Gastrocnemius medialis (tissue), 4 donors: ENCODE measurements at regions not wholly inside any gene's neighbourhood (a gene's known extent, or its start where the extent isn't known, plus 50 kb on each side); places are given as distances from the start of the nearest gene placed in this dataset.
A peak's percentile ranks its signal among the peaks of the same experiment; 100 is the strongest.

Source experiments
- ATAC-seq, 2 donors: fragments of 150-250 bp; one replicate each; pipeline ENCODE4 v1.9.1; 2016
- DNase-seq, 2 donors: peaks; one replicate each; pipeline ENCODE4 v3.0.0-alpha.2; 2019
- H3K27ac ChIP-seq, 4 donors: fragments of 200-600 bp; sonication (generic); 1 replicate in 1 of 4; 2 replicates in 3 of 4; pipeline ENCODE4 v1.5.1; 2016 to 2018; ENCODE audit warnings: mild to moderate bottlenecking in 2 of 4, moderate library complexity in 1 of 4
- H3K27me3 ChIP-seq, 3 donors: fragments of 200-600 bp; sonication (generic) in 2 of 3; 1 replicate in 1 of 3; 2 replicates in 2 of 3; pipeline versions ENCODE4 v1.5.1 to v1.6.0; 2016 to 2019; ENCODE audit warnings: mild to moderate bottlenecking in 1 of 3, moderate library complexity in 1 of 3
- H3K36me3 ChIP-seq, 2 donors: fragments of 200-600 bp; sonication (generic) in 1 of 2; one replicate each; pipeline ENCODE4 v1.5.1; 2017 to 2018
- H3K4me1 ChIP-seq, 2 donors: fragments of 200-600 bp; sonication (generic) in 1 of 2; one replicate each; pipeline ENCODE4 v1.5.1; 2016 to 2017; ENCODE audit warnings: mild to moderate bottlenecking in 2 of 2
- H3K4me3 ChIP-seq, 4 donors: fragments of 200-600 bp; sonication (generic) in 3 of 4; 1 replicate in 1 of 4; 2 replicates in 3 of 4; pipeline ENCODE4 v1.5.1; 2016 to 2019; ENCODE audit warnings: mild to moderate bottlenecking in 2 of 4
- H3K9me3 ChIP-seq, 3 donors: fragments of 200-600 bp; sonication (generic) in 2 of 3; 1 replicate in 1 of 3; 2 replicates in 2 of 3; pipeline ENCODE4 v1.5.1; 2016 to 2019
- POLR2A ChIP-seq, 2 donors: fragments of 450-650 bp; IDR thresholded peaks; one replicate each; pipeline ENCODE4 v1.6.1; 2017; ENCODE audit warnings: antibody characterized with exemption in 2 of 2, mild to moderate bottlenecking in 2 of 2, moderate library complexity in 2 of 2
- in situ Hi-C, 4 donors: fragments of 200-750 bp; cut with MboI; loops; one replicate each; pipeline versions ENCODE4 v1.15.0 to v1.8.0; 2017; ENCODE audit warnings: low sequenced_read_pairs in 4 of 4
- intact Hi-C: fragments of 100-400 bp; cut with DNase I; formaldehyde crosslinking; loops from one replicate; pipeline ENCODE4 v1.15.1; 2023; ENCODE audit warnings: low total_unique reads
- TF ChIP-seq, protein P1 (sequence below), 5 experiments: fragments of 450-650 bp in 3 of 5; fragments of 200-600 bp in 2 of 5; sonication (generic) in 2 of 5; IDR thresholded peaks in 4 of 5; conservative IDR thresholded peaks in 1 of 5; 1 replicate in 4 of 5; 2 replicates in 1 of 5; pipeline ENCODE4 v1.5.1; 2016 to 2019; ENCODE audit warnings: antibody characterized with exemption in 5 of 5, mild to moderate bottlenecking in 3 of 5, moderate library complexity in 3 of 5

DNA sequence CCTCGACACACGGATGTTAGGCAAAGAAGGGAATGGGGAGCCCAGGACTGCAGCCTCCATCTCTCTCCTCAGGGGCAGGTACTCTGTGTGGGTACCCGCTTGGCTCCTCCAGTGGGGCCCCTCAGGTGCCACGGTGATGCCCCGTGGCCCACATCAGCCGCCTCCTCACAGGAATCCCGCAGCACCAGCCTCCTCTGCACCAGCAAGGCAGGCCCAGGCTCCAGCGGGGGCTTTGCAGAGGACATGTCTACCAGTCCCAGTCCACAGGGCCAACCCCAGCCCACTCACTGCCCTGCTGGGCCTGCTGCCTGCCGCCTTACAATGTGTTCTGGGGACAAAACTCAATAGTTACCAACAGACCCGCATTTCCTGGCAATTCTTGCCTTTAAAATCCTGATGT lies 61.6 kb upstream of the ADGRA1 start:
- intact Hi-C loops = no loop called here
- Histone ChIP-seq H3K9me3 (no peaks in the 10 kb centered on the region), H3K27me3 (peaks cover 12 to 32% (median 13%) of the 10 kb centered on the region in 3 donors), H3K27ac (no peak overlapping the region), H3K4me1 (no peaks in the 10 kb centered on the region), H3K36me3 (no peaks in the 10 kb centered on the region), H3K4me3 (no peak overlapping the region)
- TF ChIP-seq POLR2A (IDR thresholded peaks at IDR 0.05) = no peak
- TF ChIP-seq, protein P1, sequence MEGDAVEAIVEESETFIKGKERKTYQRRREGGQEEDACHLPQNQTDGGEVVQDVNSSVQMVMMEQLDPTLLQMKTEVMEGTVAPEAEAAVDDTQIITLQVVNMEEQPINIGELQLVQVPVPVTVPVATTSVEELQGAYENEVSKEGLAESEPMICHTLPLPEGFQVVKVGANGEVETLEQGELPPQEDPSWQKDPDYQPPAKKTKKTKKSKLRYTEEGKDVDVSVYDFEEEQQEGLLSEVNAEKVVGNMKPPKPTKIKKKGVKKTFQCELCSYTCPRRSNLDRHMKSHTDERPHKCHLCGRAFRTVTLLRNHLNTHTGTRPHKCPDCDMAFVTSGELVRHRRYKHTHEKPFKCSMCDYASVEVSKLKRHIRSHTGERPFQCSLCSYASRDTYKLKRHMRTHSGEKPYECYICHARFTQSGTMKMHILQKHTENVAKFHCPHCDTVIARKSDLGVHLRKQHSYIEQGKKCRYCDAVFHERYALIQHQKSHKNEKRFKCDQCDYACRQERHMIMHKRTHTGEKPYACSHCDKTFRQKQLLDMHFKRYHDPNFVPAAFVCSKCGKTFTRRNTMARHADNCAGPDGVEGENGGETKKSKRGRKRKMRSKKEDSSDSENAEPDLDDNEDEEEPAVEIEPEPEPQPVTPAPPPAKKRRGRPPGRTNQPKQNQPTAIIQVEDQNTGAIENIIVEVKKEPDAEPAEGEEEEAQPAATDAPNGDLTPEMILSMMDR (IDR thresholded peaks at IDR 0.05 in 4 of 5, conservative IDR thresholded peaks at IDR 0.05 in 1 of 5) = no peak
- in situ Hi-C loops = no loop called here
- ATAC-seq (no peak), DNase-seq (no peak)

- TF ChIP-seq, protein P1 (IDR thresholded peaks at IDR 0.05 in 4 of 5, conservative IDR thresholded peaks at IDR 0.05 in 1 of 5) = no peak
- TF ChIP-seq POLR2A (IDR thresholded peaks at IDR 0.05) = no peak
- DNase-seq (no peak), ATAC-seq (no peak)
- Histone ChIP-seq H3K27me3 (peaks cover 12 to 32% (median 13%) of the 10 kb centered on the region in 3 donors), H3K4me1 (no peaks in the 10 kb centered on the region), H3K27ac (no peak overlapping the region), H3K4me3 (no peak overlapping the region), H3K9me3 (no peaks in the 10 kb centered on the region), H3K36me3 (no peaks in the 10 kb centered on the region)
- intact Hi-C loops (no loop called here), in situ Hi-C loops (no loop called here)
Measured at GRCh38 chr10:133025558-133026090, 62.1 kb upstream of the ADGRA1 start.

DNA sequence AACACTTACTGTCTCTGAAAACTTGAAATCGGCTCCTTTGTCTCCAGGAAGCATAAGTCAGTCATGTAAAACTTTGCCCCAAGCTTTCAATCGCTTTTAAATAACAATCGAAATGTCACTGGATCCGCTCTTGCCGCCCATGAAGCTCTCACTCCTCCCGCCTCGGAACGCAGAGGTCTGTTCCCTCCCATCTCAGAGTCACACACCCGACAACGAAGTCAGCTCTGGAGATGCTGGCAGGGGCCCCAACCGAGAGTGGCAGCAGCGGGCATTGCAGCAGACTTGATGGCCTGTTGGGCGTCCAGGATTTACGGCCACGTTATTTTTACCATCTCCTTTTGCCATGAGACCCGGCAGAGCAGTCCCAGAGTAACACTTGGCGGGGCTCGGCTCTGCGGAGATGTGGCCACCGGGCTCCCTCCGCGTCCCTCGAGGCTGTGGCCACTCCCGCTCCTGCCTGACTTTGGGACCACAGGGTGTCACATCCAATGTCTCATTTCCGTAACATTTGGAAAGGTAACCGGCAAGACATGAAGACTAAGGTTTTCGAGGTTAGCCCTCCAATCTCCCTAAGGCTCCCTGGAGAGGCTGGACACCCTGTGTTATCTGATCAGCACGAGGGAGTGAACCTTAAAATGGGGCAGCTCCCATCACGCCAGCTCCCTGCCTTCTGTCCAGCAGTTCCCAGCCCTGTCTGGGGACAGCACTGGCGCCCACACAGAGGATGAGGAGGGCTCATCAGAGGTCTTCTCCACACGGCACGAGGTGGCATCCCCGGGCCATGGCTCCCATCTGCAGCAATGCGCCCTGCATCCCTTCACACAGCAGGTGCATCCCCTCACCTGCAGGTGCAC lies 62.8 kb upstream of the ADGRA1 start:
- in situ Hi-C loops = no loop called here
- intact Hi-C loops = no loop called here
- no peak for TF ChIP-seq POLR2A (IDR thresholded peaks at IDR 0.05)
- TF ChIP-seq, protein P1 (IDR thresholded peaks at IDR 0.05 in 4 of 5, conservative IDR thresholded peaks at IDR 0.05 in 1 of 5) = no peak
- Histone ChIP-seq H3K4me3 (no peak overlapping the region), H3K36me3 (no peaks in the 10 kb centered on the region), H3K4me1 (no peaks in the 10 kb centered on the region), H3K27ac (no peak overlapping the region), H3K27me3 (peaks cover 12 to 32% (median 13%) of the 10 kb centered on the region in 3 donors), H3K9me3 (no peaks in the 10 kb centered on the region)
- DNase-seq (peak in 1 of 2 donors; percentile 45), ATAC-seq (peak; percentile 55 to 66)

DNA sequence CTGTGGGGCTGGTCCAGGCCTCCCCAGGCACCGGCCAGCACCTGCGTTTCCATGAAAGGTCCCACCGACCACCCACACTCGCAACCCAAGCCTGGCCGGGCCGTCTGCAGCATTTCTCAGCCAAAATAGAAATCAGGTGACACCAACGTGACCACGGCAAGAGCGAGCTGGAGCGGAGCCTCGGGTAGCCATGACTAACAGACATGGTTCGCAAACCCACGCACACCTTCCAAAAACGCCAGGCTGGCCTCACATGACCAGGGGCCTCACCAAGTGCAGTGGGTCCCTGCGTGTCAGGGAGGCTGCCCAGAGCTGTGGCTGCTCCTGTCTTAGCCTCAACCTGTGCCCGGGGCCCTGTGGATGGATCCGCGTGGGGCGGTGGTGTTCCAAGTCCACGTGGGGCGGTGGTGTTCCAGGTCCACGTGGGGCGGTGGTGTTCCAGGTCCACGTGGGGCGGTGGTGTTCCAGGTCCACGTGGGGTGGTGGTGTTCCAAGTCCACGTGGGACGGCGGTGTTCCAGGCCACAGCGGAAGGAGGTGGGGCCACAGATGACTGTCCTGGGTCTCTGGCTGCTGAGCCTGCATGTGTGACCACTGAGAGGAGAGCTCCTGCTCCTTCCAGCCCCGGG lies 64.4 kb upstream of the ADGRA1 start:
- Histone ChIP-seq H3K27ac (no peak overlapping the region), H3K36me3 (no peaks in the 10 kb centered on the region), H3K4me1 (no peaks in the 10 kb centered on the region), H3K27me3 (peaks cover 9 to 21% (median 12%) of the 10 kb centered on the region in 3 donors), H3K9me3 (no peaks in the 10 kb centered on the region), H3K4me3 (no peak overlapping the region)
- no peak for DNase-seq
- no peak for TF ChIP-seq POLR2A (IDR thresholded peaks at IDR 0.05)
- TF ChIP-seq, protein P1 (IDR thresholded peaks at IDR 0.05 in 4 of 5, conservative IDR thresholded peaks at IDR 0.05 in 1 of 5) = no peak
- intact Hi-C loops (no loop called here), in situ Hi-C loops (no loop called here)
- ATAC-seq = no peak
